ENCODE measurements at regions not wholly inside any gene's neighbourhood (a gene's known extent, or its start where the extent isn't known, plus 50 kb on each side); places are given as distances from the start of the nearest gene placed in this dataset.

DNA sequence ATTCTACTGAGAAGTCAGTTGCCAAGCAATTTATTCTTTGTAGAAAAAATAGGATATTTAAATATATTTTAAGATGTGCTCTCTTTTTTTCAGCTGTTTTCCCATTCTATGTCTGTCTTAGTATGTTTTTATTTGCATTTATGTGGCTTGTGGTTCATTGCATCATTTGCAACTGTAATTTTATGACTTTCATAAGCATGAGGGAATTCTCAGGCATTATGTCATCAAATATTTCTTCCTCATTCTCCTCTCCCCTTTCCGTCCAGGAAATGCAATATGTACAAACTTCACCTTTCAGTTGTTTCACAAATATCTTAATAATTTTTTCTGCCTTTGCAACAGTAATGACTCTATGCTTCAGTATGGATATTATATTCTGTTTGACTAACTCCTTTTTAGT lies 560.2 kb upstream of the LRATD1 start:
- H2AFZ ChIP-seq (ENCODE audit: low read length), result no peak overlapping the region
- H3K14ac ChIP-seq (ENCODE audit: insufficient read depth, low read length), result no peak overlapping the region
- no peaks in the 10 kb centered on the region for H3K23me2 ChIP-seq (ENCODE audit: insufficient read length, low read depth, low read length, poor library complexity, severe bottlenecking)
- Mint-ChIP-seq H3K4me1 (no peaks in the 10 kb centered on the region), H3K4me3 (no peak overlapping the region), H3K9me3 (no peaks in the 10 kb centered on the region), H3K27ac (no peak overlapping the region), H3K27me3 (ENCODE audit: low read depth) (no peaks in the 10 kb centered on the region), H3K36me3 (ENCODE audit: insufficient read depth in 1 of 3, low read depth in 3 of 3) (no peaks in the 10 kb centered on the region)
- H3K4me1 ChIP-seq (ENCODE audit: insufficient read depth, low read length), result no peaks in the 10 kb centered on the region
- DNase-seq, result no peak
- no peak overlapping the region for H3K18ac ChIP-seq (ENCODE audit: insufficient read length, low read depth, low read length)
- no peak overlapping the region for H2AK5ac ChIP-seq (ENCODE audit: insufficient read length, low read length)
- no peaks in the 10 kb centered on the region for H3K9me3 ChIP-seq (ENCODE audit: control insufficient read depth, low read depth, low read length)
- no peak overlapping the region for H4K5ac ChIP-seq (ENCODE audit: insufficient read length, low read depth, low read length)
- H3K4ac ChIP-seq (ENCODE audit: low read depth, low read length), result no peak overlapping the region
- no peak overlapping the region for H3K27ac ChIP-seq (ENCODE audit: insufficient read length, low read depth, low read length)
- no peak overlapping the region for H4K8ac ChIP-seq (replicated peaks; ENCODE audit: insufficient read length, low read depth, low read length)
- no peaks in the 10 kb centered on the region for H3K27me3 ChIP-seq (ENCODE audit: insufficient read depth, low read length)
- H3K56ac ChIP-seq (ENCODE audit: insufficient read length, low read depth, low read length), result no peak overlapping the region
- no peak overlapping the region for H2BK15ac ChIP-seq (ENCODE audit: low read depth, low read length)
- H3T11ph ChIP-seq (ENCODE audit: low read length), result no peak overlapping the region
- no peak overlapping the region for H4K91ac ChIP-seq (ENCODE audit: insufficient read length, low read depth, low read length)
- WGBS (ENCODE audit: extremely low coverage, insufficient read length, low lambda C conversion rate), result no CpG with 5 or more reads among the region's 1 CpG
- H3K79me1 ChIP-seq (ENCODE audit: insufficient read depth, low read depth, low read length, poor library complexity, severe bottlenecking), result no peaks in the 10 kb centered on the region
- no peak overlapping the region for H2BK120ac ChIP-seq (ENCODE audit: low read depth, low read length, poor library complexity, severe bottlenecking)
- no peaks in the 10 kb centered on the region for H3K79me2 ChIP-seq (ENCODE audit: insufficient read depth, low read length)
- no peak overlapping the region for H3K23ac ChIP-seq (ENCODE audit: insufficient read length, low read depth, low read length)
- H2BK12ac ChIP-seq (ENCODE audit: insufficient read length, low read depth, low read length), result no peak overlapping the region
- no peaks in the 10 kb centered on the region for H4K20me1 ChIP-seq (ENCODE audit: control insufficient read depth, insufficient read depth, insufficient read length)
- no peak overlapping the region for H2BK20ac ChIP-seq (ENCODE audit: low read depth, low read length, poor library complexity, severe bottlenecking)
- no peak overlapping the region for H2BK5ac ChIP-seq (ENCODE audit: insufficient read length, low read length)
- TF ChIP-seq CTCF (conservative IDR thresholded peaks at IDR 0.05), result no peak
- no peak overlapping the region for H3K9ac ChIP-seq (ENCODE audit: extremely low read depth, insufficient read length, low read length)
- no peak overlapping the region for H3K4me2 ChIP-seq (ENCODE audit: insufficient read depth, insufficient read length, low read length)
